Subcutaneous abdominal adipose tissue (tissue), 5 donors: ENCODE measurements at regions not wholly inside any gene's neighbourhood (a gene's known extent, or its start where the extent isn't known, plus 50 kb on each side); places are given as distances from the start of the nearest gene placed in this dataset.
A peak's percentile ranks its signal among the peaks of the same experiment; 100 is the strongest.
"Not testable (repeated sequence)": the region's sequence is repeated elsewhere in the genome, so short reads cannot be mapped to it uniquely, and the experiment has no call there.

ENCODE experiments used
- H3K27ac ChIP-seq: one replicate; pipeline ENCODE4 v1.7.0; 2013; ENCODE audit warnings: low read depth, mild to moderate bottlenecking, inconsistent platforms, low read length, moderate library complexity
- H3K27me3 ChIP-seq, 5 donors: one replicate each; pipeline ENCODE4 v1.7.0; 2013; ENCODE audit warnings: low read length in 5 of 5, inconsistent platforms in 1 of 5; ENCODE audit not compliant: control insufficient read depth in 5 of 5, insufficient read depth in 4 of 5
- H3K36me3 ChIP-seq, 5 donors: one replicate each; pipeline ENCODE4 v1.7.0; 2013; ENCODE audit warnings: low read length in 5 of 5; ENCODE audit not compliant: control insufficient read depth in 5 of 5, insufficient read depth in 5 of 5
- H3K4me1 ChIP-seq, 5 donors: one replicate each; pipeline ENCODE4 v1.7.0; 2013; ENCODE audit warnings: low read length in 5 of 5, mild to moderate bottlenecking in 3 of 5, moderate library complexity in 1 of 5; ENCODE audit not compliant: control insufficient read depth in 5 of 5, insufficient read depth in 5 of 5
- H3K4me3 ChIP-seq, 5 donors: one replicate each; pipeline ENCODE4 v1.7.0; 2013; ENCODE audit warnings: low read length in 5 of 5, low read depth in 1 of 5
- H3K9ac ChIP-seq, 5 donors: one replicate each; pipeline ENCODE4 v1.7.0; 2013; ENCODE audit warnings: low read length in 5 of 5, mild to moderate bottlenecking in 4 of 5, moderate library complexity in 3 of 5
- H3K9me3 ChIP-seq, 5 donors: one replicate each; pipeline ENCODE4 v1.7.0; 2013; ENCODE audit warnings: low read length in 5 of 5; ENCODE audit not compliant: control insufficient read depth in 5 of 5
- donor health status: healthy.
- donor health status: healthy.
- donor health status: healthy.
- donor health status: healthy.
- donor health status: healthy.

DNA sequence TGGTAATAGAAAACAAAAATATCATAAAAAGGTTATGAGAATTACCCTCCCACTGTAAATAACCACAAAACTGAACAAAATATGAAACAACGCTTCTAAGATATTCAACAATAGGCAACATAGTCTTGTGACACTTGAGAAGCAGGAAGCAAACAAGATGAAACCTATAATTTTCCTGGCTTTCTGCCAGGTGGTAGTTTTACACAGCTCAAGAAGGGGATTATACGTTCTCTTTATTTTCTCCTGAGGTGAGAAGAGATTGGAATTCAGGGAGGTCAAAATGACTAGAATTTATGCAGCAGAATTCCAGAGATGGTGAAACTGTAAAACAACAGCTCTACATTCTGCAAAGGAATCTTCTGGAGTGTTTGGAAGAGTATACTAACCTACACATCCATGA, 186.0 kb downstream of the HHIP start:
- Histone ChIP-seq H3K9me3 (no peaks in the 10 kb centered on the region), H3K36me3 (no peaks in the 10 kb centered on the region), H3K4me1 (no peaks in the 10 kb centered on the region), H3K27ac (no peak overlapping the region), H3K27me3 (no peaks in the 10 kb centered on the region), H3K4me3 (no peak overlapping the region), H3K9ac (no peak overlapping the region)

DNA sequence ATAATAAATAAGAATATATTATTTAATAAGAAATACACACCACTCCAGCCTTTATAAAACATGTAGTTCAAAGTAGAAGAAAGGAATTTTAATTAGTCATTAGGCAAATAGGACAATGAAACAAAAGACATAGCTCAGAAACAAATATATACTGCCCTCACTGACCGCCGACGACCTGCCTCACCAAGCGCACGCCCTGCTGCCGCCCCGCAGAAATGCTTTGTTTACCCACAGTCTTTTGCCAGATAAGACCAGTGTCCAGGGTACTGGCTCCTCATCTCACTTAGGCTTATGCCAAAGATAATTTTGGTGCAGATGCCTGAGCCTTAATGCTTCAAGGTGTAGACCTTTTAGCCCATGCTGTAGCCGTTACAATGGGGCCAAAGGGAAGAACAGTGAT, 199.5 kb downstream of the HHIP start:
- no peaks in the 10 kb centered on the region for H3K36me3 ChIP-seq
- H3K9me3 ChIP-seq: peaks cover 0 to 8% (median 0%) of the 10 kb centered on the region in 5 donors

DNA sequence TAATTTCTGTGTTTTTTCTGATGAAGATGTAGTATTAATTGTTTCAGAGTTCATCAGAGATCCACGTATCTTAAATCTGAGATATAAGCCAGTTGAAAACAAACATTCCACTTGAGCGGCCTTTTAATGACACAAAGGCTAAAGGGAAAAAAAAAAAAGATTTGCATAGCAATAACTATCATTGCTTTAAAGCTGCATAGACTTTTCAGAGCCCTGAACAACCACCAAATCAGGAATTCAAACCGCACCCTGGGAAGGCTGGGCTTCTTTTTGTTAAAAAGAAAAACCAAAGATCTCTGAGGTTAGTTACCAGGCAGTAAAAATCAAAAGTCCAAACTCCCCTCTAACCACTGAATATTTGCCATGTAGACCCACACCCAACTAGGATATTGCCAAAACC, 206.0 kb downstream of the HHIP start:
- Histone ChIP-seq H3K9ac (no peak overlapping the region), H3K4me1 (no peaks in the 10 kb centered on the region), H3K27ac (no peak overlapping the region), H3K36me3 (no peaks in the 10 kb centered on the region), H3K27me3 (no peaks in the 10 kb centered on the region), H3K4me3 (no peak overlapping the region), H3K9me3 (no peaks in the 10 kb centered on the region)

More for the DNA sequence above, 199.5 kb downstream of the HHIP start:
- no peak overlapping the region for H3K27ac ChIP-seq
- no peaks in the 10 kb centered on the region for H3K27me3 ChIP-seq
- H3K9ac ChIP-seq: no peak overlapping the region
- no peak overlapping the region for H3K4me3 ChIP-seq
- H3K4me1 ChIP-seq: no peaks in the 10 kb centered on the region

DNA sequence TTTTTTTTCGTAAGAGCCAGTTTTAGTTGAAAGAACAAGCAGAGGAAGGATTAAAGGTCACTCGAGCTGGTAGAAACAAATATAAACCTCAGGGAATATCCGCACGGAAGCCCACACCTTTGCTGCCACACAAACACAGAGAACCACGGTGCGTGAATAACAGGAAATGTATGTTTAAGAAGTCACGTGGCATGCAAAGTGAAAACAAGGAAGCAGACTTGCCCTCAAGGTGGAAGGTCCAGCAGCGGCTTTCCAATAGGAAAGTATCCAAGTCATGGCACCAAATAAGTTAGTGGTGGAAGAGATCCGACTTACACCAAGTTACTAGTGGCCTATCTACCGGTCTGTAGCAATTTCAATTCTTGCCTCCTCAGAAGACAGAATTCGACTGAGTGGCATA, 215.5 kb downstream of the HHIP start:
- Histone ChIP-seq H3K9ac (no peak overlapping the region), H3K27ac (no peak overlapping the region), H3K27me3 (no peaks in the 10 kb centered on the region), H3K4me1 (no peaks in the 10 kb centered on the region), H3K4me3 (peak overlapping the region in 2 of 5 donors; percentile 7 to 17), H3K36me3 (no peaks in the 10 kb centered on the region), H3K9me3 (peaks cover 0 to 10% (median 2%) of the 10 kb centered on the region in 5 donors)

DNA sequence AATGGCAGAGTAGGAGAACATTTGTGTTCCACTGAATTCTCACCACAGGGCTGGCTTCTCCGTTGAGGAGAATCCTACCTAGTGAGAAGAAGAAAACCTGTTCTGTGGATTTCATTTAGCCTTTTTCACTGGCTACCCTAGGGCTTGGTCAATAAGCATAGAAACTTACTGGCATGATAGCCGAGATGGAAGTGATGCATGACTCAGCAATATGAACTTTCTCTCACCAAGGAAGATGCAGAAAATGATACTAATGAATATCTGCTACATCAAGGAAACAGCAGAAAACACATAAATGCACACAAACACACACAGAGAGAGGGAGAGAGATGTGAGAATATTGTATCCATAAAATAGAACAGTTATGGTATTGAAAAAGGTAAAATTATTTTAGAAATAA, 216.3 kb downstream of the HHIP start:
- Histone ChIP-seq H3K4me1 (no peaks in the 10 kb centered on the region), H3K36me3 (no peaks in the 10 kb centered on the region), H3K9ac (no peak overlapping the region), H3K27me3 (no peaks in the 10 kb centered on the region), H3K27ac (no peak overlapping the region), H3K9me3 (peaks cover 0 to 10% (median 2%) of the 10 kb centered on the region in 5 donors), H3K4me3 (no peak overlapping the region)

DNA sequence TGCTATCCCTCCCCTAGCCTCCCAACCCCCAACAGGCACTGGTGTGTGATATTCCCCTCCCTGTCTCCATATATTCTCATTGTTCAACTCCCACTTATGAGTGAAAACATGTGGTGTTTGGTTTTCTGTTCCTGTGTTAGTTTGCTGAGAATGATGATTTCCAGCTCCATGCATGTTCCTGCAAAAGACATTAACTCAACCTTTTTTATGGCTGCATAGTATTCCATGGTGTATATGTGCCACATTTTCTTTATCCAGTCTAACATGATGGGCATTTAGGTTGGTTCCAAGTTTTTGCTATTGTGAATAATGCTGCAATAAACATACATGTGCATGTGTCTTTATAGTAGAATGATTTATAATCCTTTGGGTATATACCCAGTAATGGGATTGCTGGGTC, 218.9 kb downstream of the HHIP start:
- H3K4me3 ChIP-seq, H3K4me1 ChIP-seq, H3K27ac ChIP-seq, H3K36me3 ChIP-seq, H3K9me3 ChIP-seq, H3K27me3 ChIP-seq, H3K9ac ChIP-seq: not testable (repeated sequence)

DNA sequence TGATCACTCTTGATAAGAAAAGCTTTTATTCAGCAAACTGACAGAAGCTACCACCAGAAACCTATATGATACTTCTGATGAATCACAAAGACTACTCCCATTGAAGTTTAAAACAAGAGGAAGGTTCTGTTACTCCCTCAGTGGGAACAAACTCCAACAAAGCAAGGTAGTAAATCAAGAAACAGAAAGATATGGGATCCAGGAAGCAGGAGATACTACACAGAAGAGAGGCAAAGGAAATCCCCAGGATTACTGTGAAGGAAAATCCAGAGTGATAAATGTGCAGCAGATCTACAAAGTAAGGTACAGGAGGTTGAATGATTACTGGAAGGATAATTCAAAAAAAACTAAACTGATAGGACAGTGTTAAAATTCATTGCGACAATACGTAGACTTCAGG, 222.4 kb downstream of the HHIP start:
- Histone ChIP-seq H3K9ac (no peak overlapping the region), H3K4me3 (no peak overlapping the region), H3K27me3 (no peaks in the 10 kb centered on the region), H3K4me1 (no peaks in the 10 kb centered on the region), H3K36me3 (no peaks in the 10 kb centered on the region), H3K27ac (no peak overlapping the region), H3K9me3 (no peaks in the 10 kb centered on the region)

DNA sequence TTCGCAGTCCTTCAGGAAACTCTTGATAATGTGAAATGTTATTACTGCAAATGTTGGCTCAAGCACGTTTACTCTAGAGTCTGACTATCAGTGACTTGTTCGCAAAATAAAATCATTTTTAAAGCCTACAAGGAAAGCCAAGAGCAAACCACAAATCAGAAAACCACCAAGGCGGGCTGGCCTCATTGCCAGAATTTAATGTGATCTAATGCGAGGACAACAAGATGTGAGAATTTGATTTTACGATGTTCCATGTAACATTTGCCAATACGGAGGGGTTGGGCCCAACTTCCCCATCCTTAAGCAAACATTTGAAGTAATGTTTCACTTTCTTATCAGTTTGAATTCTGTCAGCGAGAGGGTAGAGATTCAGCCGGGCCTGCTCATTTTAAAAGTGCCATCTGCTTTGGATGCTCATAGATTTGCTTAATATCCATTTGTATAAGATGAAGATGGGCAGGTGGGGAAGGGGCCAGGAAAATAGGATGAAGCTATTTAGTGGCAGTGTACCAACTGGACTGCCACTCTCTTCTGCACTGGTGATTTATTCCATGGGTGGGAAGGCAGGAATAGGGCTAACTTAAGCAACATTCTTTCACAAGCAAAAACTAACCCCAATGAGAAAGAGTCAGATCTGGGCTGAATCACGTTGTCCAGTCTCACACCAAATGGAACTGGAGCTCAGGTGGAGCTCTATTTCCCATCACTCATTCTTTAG, 225.3 kb downstream of the ANAPC10 start:
- Histone ChIP-seq H3K36me3 (no peaks in the 10 kb centered on the region), H3K4me1 (no peaks in the 10 kb centered on the region), H3K27ac (no peak overlapping the region), H3K9ac (no peak overlapping the region), H3K9me3 (no peaks in the 10 kb centered on the region), H3K27me3 (no peaks in the 10 kb centered on the region), H3K4me3 (peak overlapping the region in 1 of 5 donors; percentile 28)

DNA sequence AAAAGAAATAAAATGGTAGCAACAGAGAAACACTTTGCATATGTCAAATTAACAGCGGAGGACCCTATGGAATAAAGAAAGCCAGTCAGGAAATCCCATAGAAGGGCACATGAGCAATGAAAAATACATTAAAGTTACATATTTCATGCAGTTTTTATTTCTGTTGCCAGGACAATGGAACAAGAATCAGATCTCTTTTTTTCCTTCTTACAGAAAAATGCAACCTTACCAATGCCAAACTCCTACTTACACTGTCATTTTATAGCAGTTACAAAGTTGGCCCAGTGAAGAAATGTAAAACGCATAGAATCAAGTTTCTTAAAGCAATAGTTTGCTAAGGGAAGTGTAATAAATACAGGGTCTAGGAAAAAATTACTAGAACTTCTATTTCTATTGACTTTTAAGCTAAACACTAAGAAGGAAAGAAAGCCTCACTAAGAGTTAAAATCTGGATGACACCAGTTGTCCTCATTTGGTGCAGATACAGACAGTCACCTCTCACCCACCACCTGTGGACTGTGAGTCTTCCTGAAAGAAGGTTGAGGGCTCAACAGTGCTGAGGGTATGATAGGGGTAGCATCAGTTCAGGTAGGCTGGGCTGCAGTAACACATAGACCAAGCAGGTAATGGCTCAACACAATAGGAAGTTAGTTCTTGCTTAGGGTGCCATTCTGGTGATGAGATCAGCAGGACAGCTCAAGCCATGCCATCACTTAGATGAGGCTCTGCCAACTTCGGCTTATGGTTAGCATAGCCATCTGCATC, 224.6 kb downstream of the ANAPC10 start:
- Histone ChIP-seq H3K9ac (no peak overlapping the region), H3K27ac (no peak overlapping the region), H3K9me3 (no peaks in the 10 kb centered on the region)

DNA sequence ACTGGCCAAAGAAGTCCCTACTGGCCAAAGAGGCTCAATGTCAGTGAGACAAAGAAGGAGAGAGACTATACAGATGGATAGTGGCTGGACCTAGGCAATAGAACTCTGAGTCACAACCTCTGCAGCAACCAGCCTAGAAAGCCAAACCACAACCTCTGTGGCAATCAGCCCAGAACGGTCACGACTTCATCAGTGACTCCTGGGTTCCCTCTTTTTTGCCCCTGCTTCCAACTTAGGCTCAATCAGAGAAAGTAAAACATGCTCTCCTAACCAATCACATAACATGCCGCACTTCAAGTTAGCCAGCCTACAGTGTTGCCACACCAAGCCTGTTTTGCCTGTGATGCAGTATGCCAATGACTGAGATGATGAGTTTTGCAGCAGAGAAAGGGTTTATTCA, 203.4 kb downstream of the ANAPC10 start:
- Histone ChIP-seq H3K9ac (no peak overlapping the region), H3K4me1 (no peaks in the 10 kb centered on the region), H3K4me3 (no peak overlapping the region), H3K27me3 (no peaks in the 10 kb centered on the region), H3K36me3 (no peaks in the 10 kb centered on the region), H3K9me3 (peaks cover 0 to 4% (median 0%) of the 10 kb centered on the region in 5 donors), H3K27ac (no peak overlapping the region)

More for the DNA sequence above, 224.6 kb downstream of the ANAPC10 start:
- no peaks in the 10 kb centered on the region for H3K36me3 ChIP-seq
- H3K27me3 ChIP-seq: no peaks in the 10 kb centered on the region
- no peak overlapping the region for H3K4me3 ChIP-seq
- H3K4me1 ChIP-seq: no peaks in the 10 kb centered on the region
